ENCODE measurements at regions not wholly inside any gene's neighbourhood (a gene's known extent, or its start where the extent isn't known, plus 50 kb on each side); places are given as distances from the start of the nearest gene placed in this dataset.
"Not testable (repeated sequence)": the region's sequence is repeated elsewhere in the genome, so short reads cannot be mapped to it uniquely, and the experiment has no call there.

DNA sequence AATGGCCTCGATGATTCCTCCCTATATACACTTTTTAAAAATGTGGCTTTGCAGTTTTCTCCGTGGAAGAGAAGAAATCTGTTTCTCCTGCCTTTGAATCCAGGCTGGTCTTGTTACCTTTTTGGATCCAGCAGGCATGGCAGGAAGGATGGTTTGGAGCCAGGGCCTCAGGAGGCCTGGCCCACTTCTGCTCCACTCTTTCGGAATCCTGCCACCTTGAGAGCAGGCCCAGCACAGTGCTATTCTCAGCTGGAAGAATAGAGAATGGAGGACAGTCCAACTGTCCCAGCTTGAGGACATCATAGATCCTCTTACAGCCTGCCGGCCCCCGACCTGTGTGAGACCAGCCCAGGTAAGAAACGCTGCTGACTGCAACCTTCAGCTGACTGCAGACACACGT is 421.5 kb downstream of the FUT8 start:
- no peak overlapping the region for H3K4me3 ChIP-seq (ENCODE audit: low read depth, low read length)
- H3K27me3 ChIP-seq (ENCODE audit: insufficient read depth, low read length), result peaks cover 23% of the 10 kb centered on the region
- no peaks in the 10 kb centered on the region for H3K79me2 ChIP-seq (ENCODE audit: control insufficient read depth, insufficient read depth, low read length, unreplicated experiment)
- no peaks in the 10 kb centered on the region for H3K36me3 ChIP-seq (ENCODE audit: insufficient read depth, low read length)
- no peak overlapping the region for H3K27ac ChIP-seq (ENCODE audit: low read depth, low read length)
- H3K4me1 ChIP-seq (ENCODE audit: control insufficient read depth, insufficient read depth, low read length, unreplicated experiment), result no peaks in the 10 kb centered on the region
- H2AFZ ChIP-seq (ENCODE audit: low read length, unreplicated experiment), result no peak overlapping the region

DNA sequence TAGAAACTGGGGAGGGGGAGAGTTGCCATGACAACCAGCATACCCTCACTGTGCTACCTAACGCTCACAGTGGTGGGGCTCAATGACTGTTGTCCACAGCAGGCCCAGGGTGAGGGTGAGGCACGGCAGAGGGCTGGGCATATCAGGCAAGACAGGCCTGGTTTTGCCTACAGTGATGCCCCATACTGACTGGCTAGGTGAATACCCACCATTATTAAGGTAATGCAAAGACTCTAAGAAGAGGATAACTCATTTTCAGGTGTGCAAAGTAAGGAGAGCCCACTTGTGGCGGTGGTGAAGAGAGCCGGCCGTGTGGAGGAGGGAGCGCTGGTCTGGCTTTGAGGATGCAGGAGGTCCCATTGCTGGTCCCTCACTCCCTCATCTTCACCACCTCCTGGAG is 422.3 kb downstream of the FUT8 start:
- no peaks in the 10 kb centered on the region for H3K79me2 ChIP-seq (ENCODE audit: control insufficient read depth, insufficient read depth, low read length, unreplicated experiment)
- no peaks in the 10 kb centered on the region for H3K36me3 ChIP-seq (ENCODE audit: insufficient read depth, low read length)
- H3K27ac ChIP-seq (ENCODE audit: low read depth, low read length), result no peak overlapping the region
- peaks cover 16% of the 10 kb centered on the region; the same call in 1 of the 2 replicates for H3K27me3 ChIP-seq (ENCODE audit: insufficient read depth, low read length)
- no peak overlapping the region for H2AFZ ChIP-seq (ENCODE audit: low read length, unreplicated experiment)
- no peaks in the 10 kb centered on the region for H3K4me1 ChIP-seq (ENCODE audit: control insufficient read depth, insufficient read depth, low read length, unreplicated experiment)
- no peak overlapping the region for H3K4me3 ChIP-seq (ENCODE audit: low read depth, low read length)

DNA sequence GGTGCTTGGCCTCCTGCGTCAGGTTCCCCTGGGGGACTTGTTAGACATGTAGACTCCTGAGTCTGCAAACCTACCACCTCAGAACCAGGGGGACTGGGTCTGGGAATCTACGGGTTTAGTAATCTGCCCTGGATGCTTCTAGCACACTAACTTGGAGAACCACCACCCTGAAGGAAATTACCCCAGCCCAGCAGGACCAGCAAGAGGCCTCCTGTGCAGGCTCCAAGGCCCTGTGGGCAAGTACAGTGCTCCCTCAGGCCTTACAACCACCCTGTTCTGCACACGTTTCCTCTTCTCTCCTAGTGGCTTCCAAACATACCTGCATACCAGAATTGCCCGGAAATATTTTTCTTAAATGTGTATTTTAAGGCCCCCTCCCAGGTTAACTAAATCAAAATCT is 423.0 kb downstream of the FUT8 start:
- H2AFZ ChIP-seq (ENCODE audit: low read length, unreplicated experiment), result no peak overlapping the region
- H3K36me3 ChIP-seq (ENCODE audit: insufficient read depth, low read length), result no peaks in the 10 kb centered on the region
- H3K27ac ChIP-seq (ENCODE audit: low read depth, low read length), result no peak overlapping the region
- H3K4me3 ChIP-seq (ENCODE audit: low read depth, low read length), result no peak overlapping the region
- no peaks in the 10 kb centered on the region for H3K79me2 ChIP-seq (ENCODE audit: control insufficient read depth, insufficient read depth, low read length, unreplicated experiment)
- no peaks in the 10 kb centered on the region for H3K4me1 ChIP-seq (ENCODE audit: control insufficient read depth, insufficient read depth, low read length, unreplicated experiment)
- 0 out of 2 replicates have a peak, but pooled peaks cover 17% of the 10 kb centered on the region for H3K27me3 ChIP-seq (ENCODE audit: insufficient read depth, low read length)

DNA sequence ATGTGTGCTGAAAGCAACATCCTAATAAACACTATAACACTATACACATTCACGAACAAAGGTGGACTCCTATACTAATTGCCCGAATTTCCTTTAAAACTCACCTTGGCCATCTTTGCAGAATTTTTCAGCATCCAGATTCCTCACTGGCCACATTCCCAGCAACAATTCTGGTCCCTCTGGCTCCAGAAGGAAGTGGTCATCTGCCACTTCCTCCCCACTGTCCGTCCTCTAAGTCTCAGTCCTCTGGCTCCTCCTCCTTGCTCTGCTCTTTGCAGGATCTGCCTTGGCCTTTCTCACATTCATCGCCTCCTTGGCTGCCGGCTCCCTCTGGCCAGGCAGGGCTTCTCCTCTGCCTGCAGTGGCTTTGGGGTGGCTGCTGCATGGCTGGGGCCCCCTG is 426.0 kb downstream of the FUT8 start:
- no peak overlapping the region for H3K27ac ChIP-seq (ENCODE audit: low read depth, low read length)
- no peak overlapping the region for H3K4me3 ChIP-seq (ENCODE audit: low read depth, low read length)
- H3K27me3 ChIP-seq (ENCODE audit: insufficient read depth, low read length), result peaks cover 24% of the 10 kb centered on the region; the same call in 1 of the 2 replicates
- no peaks in the 10 kb centered on the region for H3K36me3 ChIP-seq (ENCODE audit: insufficient read depth, low read length)
- H2AFZ ChIP-seq (ENCODE audit: low read length, unreplicated experiment), result no peak overlapping the region
- H3K79me2 ChIP-seq (ENCODE audit: control insufficient read depth, insufficient read depth, low read length, unreplicated experiment), result no peaks in the 10 kb centered on the region
- H3K4me1 ChIP-seq (ENCODE audit: control insufficient read depth, insufficient read depth, low read length, unreplicated experiment), result no peaks in the 10 kb centered on the region

DNA sequence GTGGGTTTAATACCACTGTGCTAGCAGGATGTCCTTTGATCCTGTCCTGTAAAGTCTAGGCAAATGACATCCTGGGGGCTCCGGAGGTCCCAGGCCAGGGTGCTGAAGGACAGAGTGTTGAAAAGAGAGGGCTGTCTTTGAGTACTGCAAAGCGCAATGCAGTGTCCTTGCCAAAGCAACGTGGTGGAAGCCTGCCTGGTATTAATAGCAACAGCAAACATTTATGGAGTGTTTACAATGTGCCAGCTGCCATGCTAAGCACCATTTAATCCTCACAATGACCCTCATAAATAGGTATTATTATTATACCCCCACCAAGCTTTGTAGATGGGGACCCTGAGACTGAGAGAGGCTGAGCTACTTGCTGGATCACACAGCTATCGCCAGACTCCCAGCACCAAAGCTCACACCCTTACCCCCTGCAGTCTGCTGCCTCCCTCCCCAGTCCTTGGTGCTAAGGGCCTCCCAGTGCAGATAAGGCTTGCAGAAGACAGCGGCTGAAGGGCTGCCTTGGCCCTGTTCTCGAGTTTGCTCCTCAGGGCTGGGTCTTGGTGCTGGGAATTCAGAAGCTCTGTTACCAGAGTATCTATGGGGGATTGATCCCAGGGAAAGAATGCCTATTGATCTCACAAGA is 427.7 kb downstream of the FUT8 start:
- Histone ChIP-seq H3K36me3 (ENCODE audit: insufficient read depth, low read length) (no peaks in the 10 kb centered on the region), H3K27me3 (ENCODE audit: insufficient read depth, low read length) (peaks cover 30% of the 10 kb centered on the region; the same call in 1 of the 2 replicates), H2AFZ (ENCODE audit: low read length, unreplicated experiment) (no peak overlapping the region), H3K79me2 (ENCODE audit: control insufficient read depth, insufficient read depth, low read length, unreplicated experiment) (no peaks in the 10 kb centered on the region), H3K4me3 (ENCODE audit: low read depth, low read length) (no peak overlapping the region), H3K4me1 (ENCODE audit: control insufficient read depth, insufficient read depth, low read length, unreplicated experiment) (no peaks in the 10 kb centered on the region), H3K27ac (ENCODE audit: low read depth, low read length) (no peak overlapping the region)

DNA sequence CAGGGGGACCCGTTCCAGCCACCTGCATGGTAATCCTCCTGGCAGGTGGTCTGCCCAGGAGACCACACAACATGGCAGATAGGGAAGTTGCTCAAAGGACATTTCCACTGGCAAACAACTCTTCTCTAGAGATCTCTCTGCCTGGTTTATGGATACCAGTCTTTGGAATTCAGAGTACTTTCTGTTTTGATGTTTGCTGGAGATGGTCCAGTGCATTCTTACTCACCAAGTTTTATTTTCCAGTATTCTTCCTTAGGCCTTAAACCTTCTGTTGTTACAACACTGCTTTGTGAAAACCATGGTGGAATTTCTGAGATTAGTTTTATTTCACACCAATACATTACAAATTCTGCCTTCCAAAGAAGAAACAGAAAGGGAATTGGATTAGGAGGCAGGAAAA is 428.3 kb downstream of the FUT8 start:
- Histone ChIP-seq H3K79me2 (ENCODE audit: control insufficient read depth, insufficient read depth, low read length, unreplicated experiment) (no peaks in the 10 kb centered on the region), H3K4me1 (ENCODE audit: control insufficient read depth, insufficient read depth, low read length, unreplicated experiment) (no peaks in the 10 kb centered on the region), H3K27me3 (ENCODE audit: insufficient read depth, low read length) (peaks cover 30% of the 10 kb centered on the region; the same call in 1 of the 2 replicates), H2AFZ (ENCODE audit: low read length, unreplicated experiment) (no peak overlapping the region), H3K27ac (ENCODE audit: low read depth, low read length) (no peak overlapping the region), H3K36me3 (ENCODE audit: insufficient read depth, low read length) (no peaks in the 10 kb centered on the region), H3K4me3 (ENCODE audit: low read depth, low read length) (no peak overlapping the region)

DNA sequence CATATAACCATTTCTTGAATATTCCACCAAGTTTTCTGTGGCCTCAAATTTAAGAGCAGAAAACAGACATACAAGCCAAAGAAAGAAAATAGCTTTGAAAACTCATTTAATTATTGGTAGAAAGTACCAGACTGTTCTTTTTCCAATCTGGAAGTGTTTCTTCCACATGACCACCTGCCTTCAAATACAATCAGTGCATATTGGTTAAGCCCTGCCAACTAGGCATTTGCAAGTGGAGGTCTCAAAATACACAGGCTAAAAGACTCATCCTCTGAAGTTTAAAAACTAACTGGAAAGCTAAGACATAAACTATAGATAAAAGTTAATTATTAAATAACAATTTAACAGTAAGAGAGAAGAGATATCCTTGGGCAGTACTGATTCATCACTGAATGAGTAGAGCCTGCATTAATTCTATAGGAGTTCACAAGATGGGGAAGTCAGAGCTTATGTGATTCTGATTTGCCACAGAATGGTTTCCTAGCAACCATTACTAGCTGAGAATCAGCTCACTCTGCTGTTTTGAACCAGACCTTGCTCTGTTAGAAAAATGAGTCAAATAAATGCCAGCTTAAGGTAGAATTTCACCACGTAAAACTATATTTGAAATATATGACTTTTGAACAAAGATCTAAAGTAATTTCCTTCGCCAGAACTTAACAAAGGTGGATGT is 433.8 kb downstream of the FUT8 start:
- no peaks in the 10 kb centered on the region for H3K36me3 ChIP-seq (ENCODE audit: insufficient read depth, low read length)

DNA sequence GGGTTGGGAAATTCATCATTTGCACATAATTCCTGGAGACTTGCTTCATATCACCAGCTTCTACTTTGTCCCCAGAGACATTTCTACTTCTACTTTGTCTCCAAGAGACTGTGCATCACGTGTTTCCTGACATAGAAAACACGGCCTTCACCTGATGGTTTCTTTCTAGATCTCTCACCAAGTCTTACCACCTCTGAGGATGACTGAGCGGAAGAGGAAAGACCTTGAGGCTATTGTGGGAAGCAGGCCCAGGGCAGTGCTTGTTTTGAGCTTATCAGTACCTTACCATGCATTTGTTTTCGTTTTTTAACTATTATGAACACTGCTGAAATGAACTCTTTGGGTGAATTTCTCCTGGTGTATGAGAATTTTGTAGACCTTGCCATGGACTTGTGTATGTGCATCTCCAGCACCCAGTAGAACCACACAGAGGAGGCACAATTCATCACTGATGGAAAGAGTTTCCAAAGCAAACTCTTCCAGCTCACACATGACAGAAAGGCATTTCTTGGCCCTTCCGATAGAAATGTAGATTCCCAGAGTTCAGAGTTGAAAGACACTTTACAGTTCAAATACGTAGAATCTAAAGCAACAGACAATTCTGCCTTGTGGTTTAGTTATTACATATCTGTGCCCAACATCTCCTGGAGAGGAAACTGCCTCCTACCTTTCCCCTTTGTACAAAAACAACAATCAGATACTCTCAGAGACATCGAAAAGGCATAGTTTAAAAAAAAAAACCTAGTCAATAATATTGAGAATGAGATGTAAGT is 434.7 kb downstream of the FUT8 start:
- H3K27me3 ChIP-seq (ENCODE audit: insufficient read depth, low read length), result peaks cover 18% of the 10 kb centered on the region; the same call in 1 of the 2 replicates
- H2AFZ ChIP-seq (ENCODE audit: low read length, unreplicated experiment), result no peak overlapping the region
- no peaks in the 10 kb centered on the region for H3K36me3 ChIP-seq (ENCODE audit: insufficient read depth, low read length)
- H3K4me1 ChIP-seq (ENCODE audit: control insufficient read depth, insufficient read depth, low read length, unreplicated experiment), result no peaks in the 10 kb centered on the region
- H3K27ac ChIP-seq (ENCODE audit: low read depth, low read length), result no peak overlapping the region
- H3K79me2 ChIP-seq (ENCODE audit: control insufficient read depth, insufficient read depth, low read length, unreplicated experiment), result no peaks in the 10 kb centered on the region
- H3K4me3 ChIP-seq (ENCODE audit: low read depth, low read length), result no peak overlapping the region

More for the DNA sequence above, 433.8 kb downstream of the FUT8 start:
- Histone ChIP-seq H3K4me3 (ENCODE audit: low read depth, low read length) (no peak overlapping the region), H3K79me2 (ENCODE audit: control insufficient read depth, insufficient read depth, low read length, unreplicated experiment) (no peaks in the 10 kb centered on the region), H3K4me1 (ENCODE audit: control insufficient read depth, insufficient read depth, low read length, unreplicated experiment) (no peaks in the 10 kb centered on the region), H3K27ac (ENCODE audit: low read depth, low read length) (no peak overlapping the region), H3K27me3 (ENCODE audit: insufficient read depth, low read length) (peaks cover 18% of the 10 kb centered on the region; the same call in 1 of the 2 replicates), H2AFZ (ENCODE audit: low read length, unreplicated experiment) (no peak overlapping the region)

DNA sequence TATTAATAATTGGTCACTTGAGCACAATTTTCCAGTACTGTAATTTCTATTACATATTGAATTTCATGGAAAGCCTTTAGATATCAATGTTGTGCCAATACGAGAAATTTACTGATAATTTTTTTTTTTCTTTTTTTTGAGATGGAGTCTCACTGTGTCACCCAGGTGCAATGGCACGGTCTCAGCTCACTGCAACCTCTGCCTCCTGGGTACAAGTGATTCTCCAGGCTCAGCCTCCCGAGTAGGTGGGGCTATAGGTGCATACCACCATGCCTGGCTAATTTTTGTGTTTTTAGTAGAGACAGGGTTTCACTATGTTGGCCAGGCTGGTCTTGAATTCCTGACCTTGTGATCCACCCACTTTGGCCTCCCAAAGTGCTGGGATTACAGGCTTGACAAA is 435.4 kb downstream of the FUT8 start:
- H3K4me3 ChIP-seq (ENCODE audit: low read depth, low read length); H3K4me1 ChIP-seq (ENCODE audit: control insufficient read depth, insufficient read depth, low read length, unreplicated experiment); H3K79me2 ChIP-seq (ENCODE audit: control insufficient read depth, insufficient read depth, low read length, unreplicated experiment); H3K36me3 ChIP-seq (ENCODE audit: insufficient read depth, low read length); H2AFZ ChIP-seq (ENCODE audit: low read length, unreplicated experiment); H3K27ac ChIP-seq (ENCODE audit: low read depth, low read length): not testable (repeated sequence)
- peaks cover 11% of the 10 kb centered on the region; the same call in 1 of the 2 replicates for H3K27me3 ChIP-seq (ENCODE audit: insufficient read depth, low read length)

DNA sequence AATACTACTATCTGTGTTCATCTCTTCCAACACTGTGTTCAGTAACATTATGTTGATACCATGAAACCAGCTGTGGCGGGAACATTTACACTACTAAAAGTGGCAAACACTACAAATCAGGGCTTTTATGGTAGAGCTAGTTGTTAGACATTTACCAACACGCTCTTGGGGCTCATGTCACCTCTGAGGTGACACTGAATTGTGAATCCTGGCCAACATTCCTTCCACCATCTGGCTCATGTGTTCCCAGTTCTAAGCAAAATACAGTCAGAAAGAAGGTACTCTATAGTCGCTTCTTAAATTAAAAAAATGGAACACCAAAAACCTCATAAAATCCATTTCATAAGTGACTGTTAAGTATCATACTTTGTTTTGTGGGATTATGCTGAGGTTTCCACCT is 436.6 kb downstream of the FUT8 start:
- Histone ChIP-seq H3K27ac (ENCODE audit: low read depth, low read length) (no peak overlapping the region), H2AFZ (ENCODE audit: low read length, unreplicated experiment) (no peak overlapping the region), H3K4me3 (ENCODE audit: low read depth, low read length) (no peak overlapping the region), H3K36me3 (ENCODE audit: insufficient read depth, low read length) (no peaks in the 10 kb centered on the region), H3K79me2 (ENCODE audit: control insufficient read depth, insufficient read depth, low read length, unreplicated experiment) (no peaks in the 10 kb centered on the region), H3K27me3 (ENCODE audit: insufficient read depth, low read length) (peaks cover 14% of the 10 kb centered on the region), H3K4me1 (ENCODE audit: control insufficient read depth, insufficient read depth, low read length, unreplicated experiment) (no peaks in the 10 kb centered on the region)

Measured in ACC112 (cell line).